Suppressor macrophage treated with lipopolysaccharide for 1 hour (primary cell): ENCODE measurements at regions not wholly inside any gene's neighbourhood (a gene's known extent, or its start where the extent isn't known, plus 50 kb on each side); places are given as distances from the start of the nearest gene placed in this dataset.

Experiments
- DNase-seq, 3 donors: peaks; one replicate each; pipeline ENCODE4 v3.0.0-alpha.2; 2020 to 2022

GRCh38 chr1:5298376-5298775 is 644.0 kb downstream of the AJAP1 start:
- DNase-seq, result no peak

- no peak for DNase-seq
These were observed 643.5 kb downstream of the AJAP1 start for GRCh38 chr1:5297886-5298239.

GRCh38 chr1:5297180-5297885 is 642.9 kb downstream of the AJAP1 start:
- DNase-seq, result no peak

- DNase-seq, result no peak
These were observed 642.3 kb downstream of the AJAP1 start for GRCh38 chr1:5296557-5297179.

- no peak for DNase-seq
These were observed 641.7 kb downstream of the AJAP1 start for GRCh38 chr1:5296095-5296494.

- DNase-seq, result no peak
These were observed 637.5 kb downstream of the AJAP1 start for GRCh38 chr1:5291889-5292288.

- no peak for DNase-seq
These were observed 633.1 kb downstream of the AJAP1 start for GRCh38 chr1:5287178-5288150.

- DNase-seq, result peak in 2 of 3 donors; percentile 2 to 17
These were observed 631.8 kb downstream of the AJAP1 start for GRCh38 chr1:5286244-5286643.

GRCh38 chr1:5274527-5274926 is 620.1 kb downstream of the AJAP1 start:
- no peak for DNase-seq

- no peak for DNase-seq
These were observed 619.0 kb downstream of the AJAP1 start for GRCh38 chr1:5273280-5274003.

GRCh38 chr1:5272325-5272724 is 617.9 kb downstream of the AJAP1 start:
- no peak for DNase-seq

- DNase-seq, result no peak
These were observed 616.9 kb downstream of the AJAP1 start for GRCh38 chr1:5271264-5271663.

- DNase-seq, result no peak
These were observed 615.5 kb downstream of the AJAP1 start for GRCh38 chr1:5269901-5270300.

- DNase-seq, result no peak
These were observed 613.3 kb downstream of the AJAP1 start for GRCh38 chr1:5267603-5268235.

- no peak for DNase-seq
These were observed 611.1 kb downstream of the AJAP1 start for GRCh38 chr1:5265438-5266075.

GRCh38 chr1:5264476-5264875 is 610.1 kb downstream of the AJAP1 start:
- DNase-seq, result no peak

- no peak for DNase-seq
These were observed 602.4 kb downstream of the AJAP1 start for GRCh38 chr1:5256793-5257192.

- DNase-seq, result no peak
These were observed 600.6 kb downstream of the AJAP1 start for GRCh38 chr1:5254975-5255374.

- DNase-seq, result no peak
These were observed 599.8 kb downstream of the AJAP1 start for GRCh38 chr1:5254131-5254725.

GRCh38 chr1:5253036-5253435 is 598.6 kb downstream of the AJAP1 start:
- no peak for DNase-seq

- no peak for DNase-seq
These were observed 595.9 kb downstream of the AJAP1 start for GRCh38 chr1:5250336-5250735.

- DNase-seq, result no peak
These were observed 590.9 kb downstream of the AJAP1 start for GRCh38 chr1:5245348-5245747.
